ENCODE measurements at regions not wholly inside any gene's neighbourhood (a gene's known extent, or its start where the extent isn't known, plus 50 kb on each side); places are given as distances from the start of the nearest gene placed in this dataset.
"Not testable (repeated sequence)": the region's sequence is repeated elsewhere in the genome, so short reads cannot be mapped to it uniquely, and the experiment has no call there.

- no peak overlapping the region for H3K4me3 ChIP-seq
- DNase-seq (ENCODE audit: low read depth, low spot score) = no peak
- no peak overlapping the region for H3K27ac ChIP-seq
These were observed 112.8 kb downstream of the C9orf152 start for GRCh38 chr9:110095161-110095595.

DNA sequence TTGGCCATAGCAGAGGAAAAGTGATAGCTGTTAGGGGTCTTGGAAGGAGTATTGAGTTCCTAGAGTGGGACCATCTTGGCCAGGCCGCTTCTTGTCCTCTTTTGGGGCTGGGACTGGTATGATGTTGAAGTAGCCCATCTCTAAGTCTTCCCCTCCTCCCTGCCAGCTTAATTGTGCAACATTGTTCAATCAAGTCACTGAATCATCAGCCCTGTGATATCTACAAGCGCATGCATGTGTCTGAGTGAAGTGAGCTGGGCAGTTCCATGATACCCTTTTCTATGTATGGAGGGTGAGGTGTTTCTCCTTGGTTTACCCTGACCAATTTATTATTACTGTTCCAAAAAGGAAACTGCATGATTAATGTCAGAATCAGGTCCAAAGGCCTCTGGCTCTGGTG, 112.2 kb downstream of the C9orf152 start:
- no peak for DNase-seq (ENCODE audit: low read depth, low spot score)
- no peak overlapping the region for H3K4me3 ChIP-seq
- H3K36me3 ChIP-seq (ENCODE audit: insufficient read depth, low read length) = no peaks in the 10 kb centered on the region
- TF ChIP-seq EZH2 (IDR thresholded peaks at IDR 0.05) (no peak), POLR2AphosphoS5 (IDR thresholded peaks at IDR 0.05; ENCODE audit: borderline replicate concordance, low read depth, low read length) (no peak), FOXP2 (optimal IDR thresholded peaks at IDR 0.05; ENCODE audit: control extremely low read depth, extremely low read length, insufficient read depth) (no peak)
- no peak overlapping the region for H3K27ac ChIP-seq
- H3K9ac ChIP-seq (ENCODE audit: insufficient read length) = no peak overlapping the region
- no peaks in the 10 kb centered on the region for H3K9me3 ChIP-seq (ENCODE audit: low read depth, low read length)

More at GRCh38 chr9:110095161-110095595, 112.8 kb downstream of the C9orf152 start:
- Histone ChIP-seq H3K36me3 (ENCODE audit: insufficient read depth, low read length) (no peaks in the 10 kb centered on the region), H3K9ac (ENCODE audit: insufficient read length) (no peak overlapping the region), H3K9me3 (ENCODE audit: low read depth, low read length) (no peaks in the 10 kb centered on the region)
- TF ChIP-seq FOXP2 (optimal IDR thresholded peaks at IDR 0.05; ENCODE audit: control extremely low read depth, extremely low read length, insufficient read depth) (no peak), EZH2 (IDR thresholded peaks at IDR 0.05) (no peak), POLR2AphosphoS5 (IDR thresholded peaks at IDR 0.05; ENCODE audit: borderline replicate concordance, low read depth, low read length) (no peak)

DNA sequence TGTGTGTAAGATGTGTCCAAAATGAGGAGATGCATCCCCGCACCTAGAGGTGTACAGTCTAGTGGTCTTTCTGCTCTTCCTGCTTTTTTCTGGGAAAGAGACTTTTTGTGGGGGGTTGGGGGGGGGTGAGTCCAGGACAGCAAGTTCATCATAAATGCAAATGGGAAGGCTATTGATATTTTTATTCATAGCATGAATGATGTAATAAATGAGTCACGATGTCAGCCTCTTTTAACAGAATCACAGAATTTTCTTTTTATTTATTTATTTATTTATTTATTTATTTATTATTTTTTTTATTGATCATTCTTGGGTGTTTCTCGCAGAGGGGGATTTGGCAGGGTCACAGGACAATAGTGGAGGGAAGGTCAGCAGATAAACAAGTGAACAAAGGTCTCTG, 111.3 kb downstream of the C9orf152 start:
- not testable (repeated sequence) for H3K9ac ChIP-seq (ENCODE audit: insufficient read length); H3K4me3 ChIP-seq; H3K36me3 ChIP-seq (ENCODE audit: insufficient read depth, low read length); H3K27ac ChIP-seq; DNase-seq (ENCODE audit: low read depth, low spot score); H3K9me3 ChIP-seq (ENCODE audit: low read depth, low read length)

GRCh38 chr9:110099236-110100095, 108.5 kb downstream of the C9orf152 start:
- no peaks in the 10 kb centered on the region for H3K9me3 ChIP-seq (ENCODE audit: low read depth, low read length)
- H3K4me3 ChIP-seq = peak overlapping the region; percentile 12; the same call in 1 of the 2 replicates
- peak overlapping the region; percentile 26; the same call in 1 of the 2 replicates for H3K27ac ChIP-seq
- DNase-seq (ENCODE audit: low read depth, low spot score) = peak; percentile 47
- H3K36me3 ChIP-seq (ENCODE audit: insufficient read depth, low read length) = no peaks in the 10 kb centered on the region
- H3K9ac ChIP-seq (ENCODE audit: insufficient read length) = peak overlapping the region; percentile 1
- TF ChIP-seq POLR2AphosphoS5 (IDR thresholded peaks at IDR 0.05; ENCODE audit: borderline replicate concordance, low read depth, low read length) (no peak), EZH2 (IDR thresholded peaks at IDR 0.05) (no peak), FOXP2 (optimal IDR thresholded peaks at IDR 0.05; ENCODE audit: control extremely low read depth, extremely low read length, insufficient read depth) (no peak)

GRCh38 chr9:110101531-110102161, 106.3 kb downstream of the C9orf152 start:
- no peak for DNase-seq (ENCODE audit: low read depth, low spot score)
- no peak for TF ChIP-seq FOXP2 (optimal IDR thresholded peaks at IDR 0.05; ENCODE audit: control extremely low read depth, extremely low read length, insufficient read depth)
- 0 out of 2 replicates have a peak overlapping the region, but pooled peaks have one; percentile 13 for H3K27ac ChIP-seq
- H3K9me3 ChIP-seq (ENCODE audit: low read depth, low read length) = no peaks in the 10 kb centered on the region
- H3K36me3 ChIP-seq (ENCODE audit: insufficient read depth, low read length) = no peaks in the 10 kb centered on the region
- H3K4me3 ChIP-seq = no peak overlapping the region
- H3K9ac ChIP-seq (ENCODE audit: insufficient read length) = no peak overlapping the region

GRCh38 chr9:110103257-110103656, 104.7 kb downstream of the C9orf152 start:
- Histone ChIP-seq H3K9me3 (ENCODE audit: low read depth, low read length) (no peaks in the 10 kb centered on the region), H3K9ac (ENCODE audit: insufficient read length) (no peak overlapping the region), H3K27ac (no peak overlapping the region), H3K36me3 (ENCODE audit: insufficient read depth, low read length) (no peaks in the 10 kb centered on the region), H3K4me3 (no peak overlapping the region)
- no peak for DNase-seq (ENCODE audit: low read depth, low spot score)
- TF ChIP-seq FOXP2 (optimal IDR thresholded peaks at IDR 0.05; ENCODE audit: control extremely low read depth, extremely low read length, insufficient read depth) (no peak), POLR2AphosphoS5 (IDR thresholded peaks at IDR 0.05; ENCODE audit: borderline replicate concordance, low read depth, low read length) (no peak), EZH2 (IDR thresholded peaks at IDR 0.05) (no peak)

- H3K9me3 ChIP-seq (ENCODE audit: low read depth, low read length) = no peaks in the 10 kb centered on the region
- H3K4me3 ChIP-seq = no peak overlapping the region
- no peak for DNase-seq (ENCODE audit: low read depth, low spot score)
- no peaks in the 10 kb centered on the region for H3K36me3 ChIP-seq (ENCODE audit: insufficient read depth, low read length)
- H3K9ac ChIP-seq (ENCODE audit: insufficient read length) = no peak overlapping the region
- TF ChIP-seq POLR2AphosphoS5 (IDR thresholded peaks at IDR 0.05; ENCODE audit: borderline replicate concordance, low read depth, low read length) (no peak), EZH2 (IDR thresholded peaks at IDR 0.05) (no peak), FOXP2 (optimal IDR thresholded peaks at IDR 0.05; ENCODE audit: control extremely low read depth, extremely low read length, insufficient read depth) (no peak)
- no peak overlapping the region for H3K27ac ChIP-seq
These were observed 103.6 kb downstream of the C9orf152 start for GRCh38 chr9:110104261-110104809.

- DNase-seq (ENCODE audit: low read depth, low spot score) = no peak
- H3K9me3 ChIP-seq (ENCODE audit: low read depth, low read length) = no peaks in the 10 kb centered on the region
- H3K4me3 ChIP-seq = no peak overlapping the region
- no peak for TF ChIP-seq POLR2AphosphoS5 (IDR thresholded peaks at IDR 0.05; ENCODE audit: borderline replicate concordance, low read depth, low read length)
- no peak for TF ChIP-seq FOXP2 (optimal IDR thresholded peaks at IDR 0.05; ENCODE audit: control extremely low read depth, extremely low read length, insufficient read depth)
- TF ChIP-seq EZH2 (IDR thresholded peaks at IDR 0.05) = no peak
- H3K27ac ChIP-seq = no peak overlapping the region
- no peaks in the 10 kb centered on the region for H3K36me3 ChIP-seq (ENCODE audit: insufficient read depth, low read length)
- H3K9ac ChIP-seq (ENCODE audit: insufficient read length) = no peak overlapping the region
These were observed 102.9 kb downstream of the C9orf152 start for GRCh38 chr9:110105107-110105506.
